HG02938 (cell line): ENCODE measurements at regions not wholly inside any gene's neighbourhood (a gene's known extent, or its start where the extent isn't known, plus 50 kb on each side); places are given as distances from the start of the nearest gene placed in this dataset.
"Not testable (repeated sequence)": the region's sequence is repeated elsewhere in the genome, so short reads cannot be mapped to it uniquely, and the experiment has no call there.

ENCODE experiments used
- ATAC-seq: cut with Tn5 transposase; IDR thresholded peaks from one replicate; pipeline ENCODE4 v1.9.1; 2021; ENCODE audit warnings: mild to moderate bottlenecking, moderate library complexity; ENCODE audit not compliant: unreplicated experiment

DNA sequence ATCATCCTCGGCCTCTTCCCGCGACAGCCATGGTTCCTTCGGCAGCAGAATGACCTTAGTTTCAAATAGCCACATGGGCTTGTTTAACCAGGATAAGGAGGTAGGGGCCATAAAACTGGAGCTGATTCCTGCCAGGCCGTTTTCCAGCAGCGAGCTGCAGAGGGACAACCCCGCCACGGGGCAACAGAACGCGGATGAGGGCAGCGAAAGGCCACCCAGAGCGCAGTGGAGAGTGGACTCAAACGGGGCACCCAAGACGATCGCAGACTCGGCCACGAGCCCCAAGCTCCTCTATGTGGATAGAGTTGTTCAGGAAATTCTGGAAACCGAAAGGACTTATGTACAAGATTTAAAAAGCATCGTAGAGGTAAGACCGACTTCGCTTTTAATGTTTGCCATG is 131.8 kb upstream of the MTHFD1L start:
- ATAC-seq: no peak

DNA sequence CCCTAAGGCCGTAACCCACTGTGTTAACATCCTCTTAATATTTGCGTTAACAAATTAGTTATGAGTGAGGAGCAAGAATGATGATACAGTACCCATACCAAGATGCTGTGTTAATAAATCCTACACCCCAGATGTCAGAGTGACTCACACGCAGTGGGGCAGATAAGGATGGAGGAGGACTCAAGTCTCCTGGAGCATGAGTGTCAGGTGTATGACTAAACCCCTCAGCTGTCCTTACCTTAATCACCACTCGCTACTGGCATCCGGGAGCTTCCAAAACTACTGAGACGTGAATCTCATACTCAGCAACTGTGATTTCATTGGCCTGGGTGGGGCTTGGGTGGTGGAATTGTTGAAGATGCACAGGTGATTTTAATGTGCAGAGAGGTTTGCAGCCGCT is 131.3 kb upstream of the MTHFD1L start:
- no peak for ATAC-seq

DNA sequence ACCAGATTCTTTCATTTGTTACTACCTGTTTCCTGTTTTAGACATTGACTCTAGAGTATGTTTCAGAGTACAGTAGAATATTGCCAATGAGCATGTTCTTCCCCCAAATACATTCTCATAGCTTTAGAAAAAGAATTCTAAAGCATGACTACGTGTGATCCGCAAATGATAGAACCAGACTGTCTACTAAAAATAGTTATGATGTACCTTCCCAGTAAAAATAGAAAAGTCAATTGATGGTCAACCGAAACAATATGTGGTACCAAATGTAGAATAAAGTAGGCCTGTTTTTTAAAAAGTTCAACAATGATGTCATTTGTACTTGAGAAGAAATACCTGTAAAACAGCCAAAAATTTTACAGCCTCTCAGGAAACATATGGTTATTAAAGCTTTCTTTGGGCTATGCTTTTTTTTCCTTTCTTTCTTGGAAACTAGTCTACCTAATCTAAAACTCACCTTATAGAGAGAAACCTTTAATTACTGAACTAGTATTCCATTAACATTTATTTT is 130.1 kb upstream of the MTHFD1L start:
- no peak for ATAC-seq

DNA sequence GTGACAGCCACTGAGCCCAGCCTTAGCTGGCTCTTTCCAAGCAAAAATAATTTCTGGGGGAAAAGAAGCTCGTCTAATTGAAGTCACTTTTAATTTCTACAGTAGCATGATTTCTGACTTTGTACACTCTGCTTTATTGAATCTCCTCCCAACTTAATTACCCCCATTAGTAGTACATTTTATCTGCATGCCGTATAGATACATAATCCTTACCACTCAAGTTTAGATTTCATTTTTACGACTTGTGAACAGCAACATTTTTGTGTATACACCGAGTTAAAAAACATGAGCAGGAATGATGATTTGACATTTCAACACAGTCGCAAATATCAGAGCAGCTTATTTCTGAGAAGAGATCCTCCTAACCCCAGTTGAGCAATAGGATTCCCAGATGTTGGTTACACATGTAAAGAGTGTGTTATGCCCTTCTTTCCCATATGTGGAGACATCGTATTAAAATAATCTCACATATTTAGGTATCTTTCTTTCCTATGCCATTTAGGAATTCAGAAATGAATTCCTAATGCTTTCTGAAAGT is 127.3 kb upstream of the MTHFD1L start:
- no peak for ATAC-seq

DNA sequence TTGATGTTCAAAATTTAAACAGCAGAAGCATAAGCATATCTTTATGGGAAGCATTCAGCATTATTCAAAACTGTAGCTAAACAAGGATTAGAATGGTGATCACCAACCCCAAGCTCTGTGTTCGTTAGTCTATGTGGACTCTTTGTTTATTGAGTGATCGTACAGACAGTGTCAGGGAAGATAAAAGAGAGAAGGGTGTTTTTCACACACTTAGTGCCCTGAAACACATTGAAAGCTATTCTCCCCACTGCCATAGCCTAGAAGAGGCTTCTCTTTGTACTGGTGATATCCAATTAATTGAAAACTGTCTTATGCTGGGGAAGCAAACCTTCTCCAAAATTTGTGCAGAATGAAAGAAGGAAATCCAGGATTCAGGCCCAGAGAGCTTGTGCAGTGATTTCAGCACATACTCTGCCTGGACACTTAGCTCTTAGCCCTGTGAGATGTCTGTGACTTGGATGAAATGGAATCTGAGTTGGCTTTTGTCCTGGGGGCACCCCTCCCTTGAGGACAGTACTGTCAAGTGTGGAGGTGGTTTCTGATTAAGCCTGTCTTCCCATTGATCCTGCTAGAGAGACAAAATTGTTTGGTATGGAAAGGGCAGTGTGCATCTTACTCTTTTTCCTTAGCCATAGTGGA is 125.7 kb upstream of the MTHFD1L start:
- ATAC-seq: no peak

DNA sequence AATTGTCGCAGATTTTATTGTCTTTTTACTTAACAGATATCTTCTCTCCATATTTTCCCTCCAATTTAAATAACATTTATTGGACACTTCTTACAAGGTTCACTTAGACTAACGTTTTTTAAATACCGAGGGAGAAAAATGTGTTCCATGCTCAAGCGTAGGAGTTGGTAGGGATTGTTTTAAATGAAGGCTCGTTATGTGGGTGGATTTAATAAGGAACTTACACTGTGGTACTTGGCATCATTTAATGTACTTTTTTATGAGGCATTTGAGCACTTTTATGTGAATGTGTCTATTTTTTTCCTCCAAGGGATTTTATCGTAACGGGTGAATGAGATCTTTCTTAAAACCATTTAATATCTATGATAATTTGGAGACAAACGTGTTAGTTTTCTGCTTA is 125.0 kb upstream of the MTHFD1L start:
- no peak for ATAC-seq

DNA sequence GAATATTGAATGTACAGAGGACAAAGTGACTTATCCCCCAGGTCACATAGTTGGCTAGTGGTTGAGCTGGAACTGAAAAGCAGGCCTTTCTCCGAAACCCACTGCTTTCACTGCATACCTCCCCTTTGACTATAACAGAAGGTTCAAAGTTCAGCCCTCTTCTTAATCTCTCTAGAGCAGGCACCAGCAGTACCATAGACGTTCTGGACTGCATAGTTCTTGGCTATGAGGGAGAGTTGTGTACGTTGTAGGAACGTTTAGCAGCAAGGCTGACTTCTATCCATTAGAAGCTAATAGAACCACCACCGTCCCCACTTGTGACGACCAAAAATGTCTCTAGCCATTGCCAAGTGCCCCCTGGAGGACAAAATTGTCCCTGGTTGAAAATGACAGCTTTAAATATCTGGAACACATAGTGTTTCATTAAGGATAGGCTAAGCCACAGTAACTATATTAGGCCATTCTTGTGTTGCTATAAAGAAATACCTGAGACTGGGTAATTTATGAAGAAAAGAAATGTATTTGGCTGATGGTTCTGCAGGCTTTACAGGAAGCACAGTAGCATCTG is 123.8 kb upstream of the MTHFD1L start:
- ATAC-seq: no peak

DNA sequence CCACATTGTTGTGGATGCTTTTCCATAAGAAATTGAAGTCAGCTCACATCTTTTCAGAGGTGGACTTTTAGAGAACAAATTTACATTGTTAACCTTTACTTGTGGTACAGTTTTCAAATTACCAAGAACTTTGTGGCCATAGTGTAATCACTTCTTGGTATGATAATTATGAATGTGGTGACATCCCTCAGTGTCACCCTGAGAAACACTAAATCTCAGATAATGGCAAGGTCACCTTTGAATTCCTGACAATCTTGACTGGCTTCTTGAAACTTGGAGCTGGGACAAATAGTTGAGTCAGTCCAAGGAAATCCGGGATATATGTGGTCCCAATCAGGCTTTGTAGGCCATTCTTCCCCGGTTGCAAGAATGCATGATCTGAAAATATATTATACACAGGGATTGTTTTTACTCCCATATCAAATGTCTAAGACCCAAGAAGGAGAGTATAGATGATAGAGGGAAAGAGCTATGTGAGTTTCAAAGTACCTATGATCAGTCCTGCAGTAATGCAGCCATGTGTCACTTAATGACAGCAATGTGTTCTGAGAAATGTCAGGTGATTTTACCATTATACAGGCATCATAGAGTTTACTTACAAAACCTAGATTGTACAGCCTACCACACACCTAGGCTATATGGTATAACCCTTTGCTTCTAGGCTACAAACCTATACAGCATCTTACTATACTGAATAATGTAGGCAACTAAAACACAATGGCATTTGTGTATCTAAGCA is 120.8 kb upstream of the MTHFD1L start:
- ATAC-seq: no peak

DNA sequence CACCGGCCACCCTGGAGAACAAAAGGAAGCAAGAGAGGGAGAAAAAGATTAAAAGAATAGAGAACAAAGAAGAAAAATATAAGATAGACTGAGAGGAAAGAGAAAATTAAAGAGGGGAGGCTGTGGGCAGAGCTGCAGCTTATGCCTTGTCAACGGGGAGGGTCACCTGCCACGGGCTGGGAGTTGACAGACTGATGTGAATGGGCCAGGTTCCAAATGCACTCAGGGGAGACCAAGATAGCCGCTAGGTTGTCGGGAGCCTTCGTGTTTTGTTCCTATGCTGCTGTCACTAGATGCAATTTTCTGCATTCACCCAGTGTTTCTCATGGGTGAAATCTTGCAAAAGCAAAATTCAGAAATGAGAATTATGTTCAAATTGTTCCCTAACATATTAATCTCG is 119.6 kb upstream of the MTHFD1L start:
- no peak for ATAC-seq

DNA sequence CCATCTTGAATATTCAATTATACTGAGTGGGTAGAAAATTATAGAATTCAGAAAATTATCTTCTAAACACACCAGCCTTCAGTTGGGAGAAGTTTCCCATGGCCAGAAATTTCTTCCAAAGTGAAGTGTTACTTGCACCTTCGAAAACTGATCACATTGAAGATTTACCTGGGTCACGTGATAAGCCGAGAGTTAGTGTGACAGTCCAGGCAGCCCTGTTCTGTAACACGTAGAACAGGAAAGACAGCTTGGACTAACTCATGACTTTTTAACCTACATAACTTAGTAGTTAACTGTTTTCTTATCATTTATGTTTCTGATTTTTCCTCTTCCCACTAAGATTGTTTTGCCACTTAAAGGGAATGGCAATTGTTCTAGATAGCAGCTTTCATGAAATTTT is 118.3 kb upstream of the MTHFD1L start:
- ATAC-seq: no peak

DNA sequence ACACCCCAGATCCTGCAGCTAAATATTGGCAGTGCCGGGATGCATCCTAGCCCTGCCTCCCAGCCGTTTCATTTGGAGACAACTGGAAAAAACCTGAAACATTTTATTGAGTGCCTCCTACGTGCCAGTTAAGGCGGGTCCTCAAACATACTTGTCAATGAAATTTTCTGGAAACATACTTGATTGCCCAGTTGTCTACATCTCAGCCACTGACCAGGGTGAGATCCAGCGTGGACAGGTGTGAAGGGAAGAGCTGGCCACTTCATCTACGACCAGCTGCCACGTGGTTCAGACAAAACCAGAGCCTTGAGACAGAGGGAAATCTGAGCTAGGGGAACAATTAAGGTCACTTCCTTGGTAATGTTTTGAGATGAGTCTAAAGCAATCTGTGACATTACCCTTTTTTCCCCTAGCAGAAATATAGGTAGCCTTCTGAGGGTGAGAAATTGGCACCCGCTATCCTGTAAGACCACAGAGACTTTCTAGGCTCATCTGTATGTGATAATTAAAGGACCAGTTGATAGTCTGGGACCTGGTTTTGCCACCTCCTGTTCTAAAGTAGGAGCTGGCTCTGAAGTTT is 116.3 kb upstream of the MTHFD1L start:
- no peak for ATAC-seq

DNA sequence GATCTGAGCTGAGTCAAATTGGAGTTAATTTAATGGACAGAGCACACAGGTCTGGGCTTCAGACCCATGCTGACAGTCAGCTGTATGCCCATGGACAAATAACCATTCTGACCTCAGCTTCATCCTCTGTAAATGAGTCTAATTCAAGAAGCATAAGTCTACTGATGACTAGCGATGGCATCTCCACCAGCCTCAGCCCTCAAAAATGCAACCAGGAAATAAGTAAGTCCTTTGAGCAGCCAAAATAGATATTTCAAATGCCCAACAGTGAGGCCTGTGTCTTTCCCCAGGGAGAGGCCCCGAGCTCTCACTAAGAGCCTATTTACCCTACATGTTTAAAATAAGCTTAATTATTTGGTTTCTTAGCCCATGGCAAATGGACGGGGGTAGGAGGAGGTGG is 114.2 kb upstream of the MTHFD1L start:
- ATAC-seq: no peak

DNA sequence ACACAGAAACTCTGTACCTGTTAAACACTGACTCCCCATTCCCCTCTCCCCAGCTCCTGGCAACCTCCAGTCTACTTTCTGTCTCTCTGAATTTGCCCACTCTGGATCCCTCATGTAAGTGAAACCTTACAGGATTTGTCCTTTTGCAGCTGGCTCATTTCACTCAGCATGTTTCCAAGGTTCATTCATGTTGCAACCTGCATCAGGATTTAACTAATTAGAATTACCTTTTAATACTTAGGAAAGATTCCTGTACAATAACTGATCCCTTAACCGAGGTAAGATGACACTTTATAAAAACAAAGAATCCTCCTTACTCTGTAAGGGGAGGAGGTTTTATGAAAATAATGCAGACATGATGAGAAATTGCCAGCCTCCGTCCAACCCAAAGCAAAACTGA is 113.1 kb upstream of the MTHFD1L start:
- no peak for ATAC-seq

DNA sequence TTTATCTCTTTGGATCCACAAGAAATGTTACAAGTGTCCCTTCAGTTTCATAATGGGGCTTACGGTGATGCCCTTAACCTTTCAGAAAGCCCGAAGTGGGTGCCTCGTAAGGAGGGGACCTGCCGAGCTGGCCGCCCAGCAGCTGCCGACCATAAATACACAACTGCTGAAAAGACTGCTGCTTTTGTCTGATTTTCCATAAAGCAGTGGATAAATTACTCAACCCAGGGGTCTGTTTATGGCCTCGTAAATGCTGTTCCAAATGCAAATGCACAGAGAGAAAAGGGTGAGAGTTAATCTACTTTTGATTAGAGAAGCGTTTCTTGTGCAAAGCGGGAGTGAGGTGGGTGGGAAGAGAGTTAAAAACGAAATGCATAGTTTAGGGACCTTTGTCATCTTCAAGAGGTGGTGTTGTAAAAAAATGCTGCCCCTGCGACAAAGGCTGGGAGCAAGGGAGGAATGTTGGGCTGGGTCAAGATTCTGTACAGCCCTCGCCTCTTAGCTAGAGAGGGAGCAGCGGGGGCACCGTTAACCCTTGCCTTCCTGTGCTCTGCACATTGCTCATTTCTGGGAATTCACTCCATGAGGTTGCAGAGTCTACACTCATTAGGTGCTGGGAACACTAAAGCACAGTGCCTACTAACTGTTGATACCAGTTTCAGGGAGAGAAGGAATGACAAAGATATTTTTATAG is 112.0 kb upstream of the MTHFD1L start:
- ATAC-seq: no peak

DNA sequence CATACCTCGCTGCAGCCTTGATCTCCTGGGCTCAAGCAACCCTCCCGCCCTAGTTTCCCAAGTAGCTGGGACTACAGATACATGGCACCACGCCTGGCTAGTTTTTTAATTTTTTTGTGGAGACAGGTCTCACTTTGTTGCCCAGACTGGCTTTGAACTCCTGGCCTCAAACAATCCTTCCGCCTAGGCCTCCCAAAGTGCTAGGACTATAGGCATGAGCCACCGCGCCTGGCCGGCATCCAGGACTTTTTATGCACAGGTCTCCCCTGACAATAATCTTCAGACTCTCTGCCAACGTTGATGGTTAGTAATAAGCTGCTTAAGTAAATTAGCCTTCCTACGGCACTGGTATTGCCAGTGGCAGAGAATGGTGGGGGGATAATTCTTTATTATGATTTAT is 110.5 kb upstream of the MTHFD1L start:
- ATAC-seq: no peak

DNA sequence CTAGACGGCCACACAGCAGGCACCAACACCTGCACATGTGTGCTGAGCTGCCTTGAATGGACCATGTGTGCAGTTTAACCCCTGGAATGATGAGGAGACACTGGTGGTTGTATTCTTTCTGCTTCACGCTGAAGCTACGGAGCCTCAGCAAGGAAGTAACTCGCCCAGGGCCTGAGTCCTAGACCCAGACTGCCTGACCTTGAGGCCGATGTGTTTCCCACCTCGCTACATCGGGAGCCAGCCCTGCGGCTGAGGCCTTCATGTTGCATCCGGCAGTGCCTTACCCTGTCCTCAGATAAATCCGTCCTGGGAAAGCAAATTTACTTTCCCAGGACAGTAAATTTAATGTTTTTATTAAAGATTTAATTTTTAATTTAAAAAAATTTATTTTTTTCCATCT is 110.0 kb upstream of the MTHFD1L start:
- ATAC-seq: no peak

DNA sequence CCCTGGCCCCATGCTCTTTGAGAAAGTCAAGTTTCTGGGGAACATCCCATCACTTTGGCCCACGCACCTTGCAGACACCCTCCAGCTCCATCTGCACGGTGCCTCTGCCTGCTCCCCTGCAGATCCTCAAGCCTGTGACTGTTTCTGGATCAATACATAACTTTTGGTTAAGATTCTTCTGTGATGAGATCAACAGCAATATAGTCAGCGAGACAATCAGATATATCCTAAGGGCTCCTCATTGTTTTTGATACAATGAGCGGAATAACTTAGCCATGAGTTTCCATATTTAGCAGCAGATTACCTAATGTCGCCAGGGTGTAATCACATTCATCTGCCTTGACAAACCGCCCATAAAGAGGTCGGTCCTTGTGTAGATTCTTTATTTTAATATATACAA is 109.3 kb upstream of the MTHFD1L start:
- no peak for ATAC-seq

DNA sequence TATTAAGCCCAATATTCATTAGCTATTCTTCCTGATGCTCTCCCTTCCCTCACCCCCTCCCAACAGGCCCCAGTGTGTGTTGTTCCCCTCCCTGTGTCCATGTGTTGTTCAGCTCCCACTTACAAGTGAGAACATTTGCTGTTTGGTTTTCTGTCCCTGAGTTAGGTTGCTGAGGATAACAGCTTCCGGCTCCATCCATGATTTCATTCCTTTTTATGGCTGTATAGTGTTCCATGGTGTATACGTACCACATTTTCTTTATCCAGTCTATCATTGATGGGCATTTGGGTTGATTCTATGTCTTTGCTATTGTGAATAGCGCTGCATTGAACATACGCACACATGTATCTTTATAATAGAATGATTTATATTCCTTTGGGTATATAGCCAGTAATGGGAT is 107.7 kb upstream of the MTHFD1L start:
- ATAC-seq: not testable (repeated sequence)

DNA sequence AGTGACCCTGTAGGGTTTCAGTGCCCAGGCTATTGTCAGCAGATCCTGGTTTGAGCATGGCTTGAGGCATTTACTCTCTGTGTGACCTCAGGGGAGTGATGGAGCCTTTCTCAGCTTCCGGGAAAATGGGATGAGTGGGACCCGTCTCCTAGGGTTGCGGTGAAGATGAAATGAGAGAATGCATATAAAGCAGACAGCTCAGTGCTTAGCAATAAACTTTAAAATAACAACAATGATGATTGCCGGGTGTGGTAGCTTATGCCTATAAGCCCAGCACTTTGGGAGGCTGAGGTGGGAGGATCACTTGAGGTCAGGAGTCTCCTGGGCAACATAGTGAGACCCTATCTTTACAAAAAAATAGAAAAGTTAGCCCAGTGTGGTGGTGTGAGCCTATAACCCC is 106.0 kb upstream of the MTHFD1L start:
- ATAC-seq: no peak

DNA sequence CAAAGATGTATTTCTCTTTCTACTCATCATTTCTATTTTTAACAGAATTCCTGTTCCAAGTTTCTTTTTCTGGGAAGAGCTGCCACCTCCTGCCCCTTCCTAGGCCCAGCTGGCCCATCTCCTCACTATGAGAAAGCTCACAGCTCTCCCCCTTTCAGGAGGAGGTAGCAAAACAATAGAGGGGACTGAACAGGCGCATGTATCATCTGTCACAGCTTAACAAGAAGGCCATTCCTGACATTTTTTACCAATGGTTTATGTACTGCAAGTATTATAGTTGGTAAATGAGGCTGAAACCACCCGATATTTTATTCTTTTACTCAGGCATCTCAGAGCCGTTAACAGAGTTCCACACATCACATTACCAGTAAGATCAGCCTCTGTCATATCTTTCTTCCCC is 103.7 kb upstream of the MTHFD1L start:
- no peak for ATAC-seq
